Activated T-cell treated with anti-CD3 and anti-CD28 coated beads, Interleukin-2, amount 50 U/mL, for 48 hours (primary cell): ENCODE measurements at regions not wholly inside any gene's neighbourhood (a gene's known extent, or its start where the extent isn't known, plus 50 kb on each side); places are given as distances from the start of the nearest gene placed in this dataset.

Experiments used
- DNase-seq, 2 experiments: peaks; one replicate each; pipeline ENCODE4 v3.0.0-alpha.2; 2020

DNA sequence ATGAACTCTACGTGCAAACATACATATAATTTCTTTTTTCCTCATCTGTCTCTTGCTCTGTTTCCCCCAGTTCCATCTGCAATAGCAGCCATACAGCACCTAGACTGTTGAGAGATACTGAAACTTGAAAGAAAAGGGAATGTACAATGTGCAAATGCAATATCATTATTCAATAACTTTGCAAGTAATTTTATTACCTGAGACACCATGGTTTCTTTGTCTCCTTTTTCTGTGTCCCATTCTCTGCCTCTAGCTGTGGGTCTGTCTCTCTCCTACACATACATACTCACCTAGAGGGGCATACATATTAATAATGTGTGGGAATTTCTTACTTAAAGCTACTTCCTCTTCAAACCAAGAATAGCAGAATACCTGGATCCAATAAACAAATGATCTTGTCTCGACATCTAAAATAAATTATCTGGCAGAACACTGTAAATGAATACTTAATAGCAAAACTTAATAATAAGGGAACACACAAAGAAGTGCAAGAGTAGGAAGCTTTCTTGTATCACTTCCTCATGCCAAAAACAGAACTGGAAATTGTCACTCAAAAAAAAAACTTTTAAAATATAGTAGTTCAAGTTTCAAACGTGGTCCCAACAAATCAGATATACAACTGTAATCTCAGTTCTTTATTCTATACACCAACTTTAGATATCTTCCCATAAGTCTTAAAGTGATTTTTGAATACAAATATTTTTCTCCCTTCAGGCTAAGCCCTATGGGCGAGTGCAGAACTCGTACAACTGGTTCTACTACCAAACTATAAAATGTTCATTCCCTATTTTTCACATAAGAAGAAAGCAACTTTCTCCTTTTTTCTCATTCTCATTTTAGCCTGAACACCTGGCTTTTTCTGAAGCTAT is 194.6 kb downstream of the NRIP1 start:
- no peak for DNase-seq

DNA sequence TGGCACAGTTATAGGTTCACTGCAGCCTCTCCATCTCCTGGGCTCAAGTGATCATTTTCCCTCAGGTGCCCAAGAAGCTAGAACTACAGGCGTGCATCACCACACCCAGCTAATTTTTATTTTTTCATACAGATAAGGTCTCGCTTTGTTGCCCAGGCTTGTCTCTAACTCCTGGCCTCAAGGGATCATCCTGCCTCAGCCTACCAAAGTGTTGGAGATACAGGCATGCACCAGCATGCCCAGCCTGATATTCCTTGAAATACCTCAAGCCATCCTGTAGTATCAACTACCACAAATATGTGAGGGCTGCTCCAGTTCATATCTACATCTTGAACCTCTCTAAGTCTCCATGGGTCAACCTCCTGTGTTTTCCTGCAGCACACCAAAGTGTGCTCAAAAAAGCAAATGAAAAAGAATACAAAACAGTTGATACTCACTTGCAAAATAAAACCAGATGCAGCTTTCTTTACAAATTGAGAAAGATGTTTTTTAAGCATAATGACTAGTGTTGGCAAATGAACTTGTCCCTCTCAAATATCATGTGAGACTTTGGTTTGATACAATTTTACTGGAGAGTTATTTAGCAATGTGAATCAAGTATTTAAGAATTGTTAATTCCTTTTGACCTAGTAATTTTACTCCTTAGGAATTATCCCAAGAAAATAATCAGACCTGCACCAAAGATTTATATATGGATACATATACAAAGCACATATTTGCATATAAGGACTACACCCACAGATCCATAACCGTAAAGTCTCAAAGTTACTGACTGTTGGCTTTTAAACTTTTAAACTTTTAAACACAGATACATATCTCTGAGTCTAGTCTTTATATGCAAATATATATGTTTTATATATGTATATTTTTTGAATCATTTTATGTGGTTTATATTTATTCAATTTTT is 197.7 kb downstream of the NRIP1 start:
- DNase-seq, result no peak

DNA sequence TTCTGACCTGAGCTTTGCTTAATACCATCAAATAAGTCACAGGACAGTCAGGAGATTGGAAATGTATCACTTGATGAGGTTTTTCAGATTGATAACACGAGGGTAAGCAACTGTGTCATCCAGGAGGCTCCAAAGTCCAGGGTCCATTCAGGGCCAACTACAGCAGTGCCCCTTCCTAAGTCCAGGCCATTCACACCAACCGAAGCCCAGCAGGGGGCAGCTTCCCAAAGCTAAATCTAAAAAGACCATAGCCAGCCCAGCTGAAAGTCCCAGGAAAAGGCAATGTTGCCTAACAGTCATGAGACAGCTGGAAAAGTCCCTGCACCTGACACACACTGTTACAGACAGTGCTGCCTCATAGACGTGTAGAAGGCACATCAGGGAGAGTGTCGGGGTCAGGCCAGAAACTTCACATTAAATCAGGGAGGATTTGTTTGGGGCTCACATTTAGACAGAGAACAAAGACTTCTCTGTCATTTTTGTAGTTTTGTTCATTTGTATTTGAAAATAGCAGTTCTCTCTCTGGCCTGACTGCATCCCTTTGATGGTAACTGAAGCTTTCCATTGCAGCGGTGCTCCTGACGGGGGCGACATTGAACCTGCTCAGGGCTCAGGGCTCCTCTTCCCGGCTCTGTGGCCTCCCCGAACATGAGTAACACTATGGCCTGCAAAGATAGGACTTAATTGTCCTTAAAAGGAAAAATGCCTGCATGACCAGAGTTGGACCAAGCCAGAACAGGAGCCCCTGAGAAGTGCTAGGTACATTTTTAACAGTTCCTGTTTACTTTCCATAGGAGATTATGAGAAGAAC is 200.4 kb downstream of the NRIP1 start:
- DNase-seq, result peak; percentile 62 to 63

DNA sequence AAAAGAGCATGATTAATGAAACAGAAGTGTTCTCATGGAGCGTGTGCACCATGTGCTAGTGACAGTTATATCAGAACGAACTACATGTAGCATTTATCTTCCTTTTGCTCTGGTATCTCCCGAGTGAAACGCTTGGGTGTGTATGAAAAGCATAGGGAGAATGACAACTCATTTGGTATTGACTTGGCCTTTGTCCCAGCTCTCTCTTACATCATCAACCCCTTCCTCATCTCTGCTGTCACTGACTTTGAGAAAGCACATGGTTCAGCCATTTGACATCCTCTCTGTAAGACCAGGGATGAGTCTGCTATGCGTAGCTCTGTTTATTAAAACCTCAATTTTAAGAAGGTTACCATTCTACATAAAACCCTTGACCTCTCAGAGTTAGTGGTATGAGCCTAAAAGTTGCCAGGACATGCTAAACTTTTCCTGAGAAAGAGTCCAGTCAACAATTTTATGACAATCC is 201.0 kb downstream of the NRIP1 start:
- DNase-seq, result no peak

GRCh38 chr21:14862794-14863720 is 201.7 kb downstream of the NRIP1 start:
- no peak for DNase-seq

- DNase-seq, result no peak
Observed at GRCh38 chr21:14858311-14858710, 206.5 kb downstream of the NRIP1 start.

- DNase-seq, result no peak
Observed at GRCh38 chr21:14857529-14857928, 207.3 kb downstream of the NRIP1 start.

DNA sequence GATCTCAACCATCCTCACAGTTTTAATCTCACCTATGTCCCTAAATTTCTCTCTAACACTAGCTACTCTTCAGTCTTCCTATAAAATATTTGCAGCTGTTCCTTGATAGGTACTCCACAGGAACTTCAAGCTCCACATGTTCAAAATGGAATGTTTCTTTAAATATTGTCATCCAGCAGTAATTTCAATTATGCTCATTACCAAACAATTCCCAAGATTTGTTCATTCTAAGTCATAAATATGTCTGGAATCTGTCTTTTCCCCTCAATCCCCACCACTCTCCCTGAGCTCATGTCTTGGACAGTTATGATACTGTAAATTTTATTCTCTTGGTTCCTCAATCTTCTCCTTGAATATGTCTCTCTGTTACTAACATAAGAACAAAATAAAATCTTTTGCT is 214.4 kb downstream of the NRIP1 start:
- no peak for DNase-seq

- DNase-seq, result no peak
Observed at GRCh38 chr21:14846621-14847020, 218.2 kb downstream of the NRIP1 start.

DNA sequence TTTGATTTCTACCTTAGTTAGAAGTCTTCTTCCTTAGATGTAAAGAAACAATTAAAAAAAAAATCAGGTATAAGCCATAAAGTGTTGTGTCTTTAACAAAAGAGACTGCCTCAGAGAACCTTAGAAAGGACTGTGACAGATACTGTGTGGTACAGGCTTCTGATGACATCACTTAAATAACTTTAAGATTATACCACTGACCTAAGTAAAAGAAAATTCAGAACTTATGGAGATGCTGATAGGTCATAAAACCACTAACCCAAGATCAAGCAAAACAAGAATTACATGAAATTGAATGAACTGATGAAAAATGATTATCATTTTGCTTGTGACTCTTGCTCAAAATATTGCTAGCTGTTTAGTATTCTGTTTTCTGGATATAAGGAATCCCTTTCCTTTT is 220.8 kb downstream of the NRIP1 start:
- no peak for DNase-seq

- DNase-seq, result no peak
Observed at GRCh38 chr21:14842601-14843000, 222.2 kb downstream of the NRIP1 start.

DNA sequence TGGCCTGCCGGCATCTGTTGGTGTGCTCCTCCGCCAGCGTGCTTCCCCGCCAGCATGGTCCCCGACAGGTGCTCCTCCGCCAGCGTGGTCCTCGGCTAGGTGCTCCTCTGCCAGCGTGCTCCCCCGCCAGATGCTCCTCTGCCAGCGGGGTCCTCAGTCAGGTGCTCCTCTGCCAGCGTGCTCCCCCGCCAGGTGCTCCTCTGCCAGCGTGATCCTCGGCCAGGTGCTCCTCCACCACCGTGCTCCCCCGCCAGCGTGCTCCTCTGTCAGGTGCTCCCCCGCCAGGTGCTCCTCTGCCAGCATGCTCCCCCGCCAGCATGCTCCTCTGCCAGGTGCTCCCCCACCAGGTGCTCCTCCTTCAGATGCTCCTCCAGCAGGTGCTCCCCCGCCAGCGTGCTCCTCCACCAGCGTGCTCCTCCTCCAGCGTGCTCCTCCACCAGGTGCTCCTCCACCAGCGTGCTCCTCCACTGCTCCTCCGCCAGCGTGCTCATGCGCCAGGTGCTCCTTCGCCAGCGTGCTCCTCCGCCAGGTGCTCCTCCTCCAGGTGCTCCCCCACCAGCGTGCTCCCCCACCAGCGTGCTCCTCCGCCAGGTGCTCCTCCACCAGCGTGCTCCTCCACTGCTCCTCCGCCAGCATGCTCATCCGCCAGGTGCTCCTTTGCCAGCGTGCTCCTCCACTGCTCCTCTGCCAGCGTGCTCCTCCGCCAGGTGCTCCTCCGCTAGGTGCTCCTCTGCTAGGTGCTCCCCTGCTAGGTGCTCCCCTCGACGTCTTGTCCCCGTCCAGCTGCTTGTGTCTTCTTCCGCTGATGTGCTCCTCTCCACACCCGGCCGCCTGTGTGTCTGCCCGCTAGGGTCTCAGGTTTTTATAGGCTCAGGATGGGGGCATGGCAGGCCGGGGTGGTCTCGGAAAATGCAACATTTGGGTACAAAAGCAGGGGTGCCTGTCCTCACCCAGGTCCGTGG is 223.0 kb downstream of the NRIP1 start:
- no peak for DNase-seq

- no peak for DNase-seq
Observed at GRCh38 chr21:14838400-14838799, 226.4 kb downstream of the NRIP1 start.

DNA sequence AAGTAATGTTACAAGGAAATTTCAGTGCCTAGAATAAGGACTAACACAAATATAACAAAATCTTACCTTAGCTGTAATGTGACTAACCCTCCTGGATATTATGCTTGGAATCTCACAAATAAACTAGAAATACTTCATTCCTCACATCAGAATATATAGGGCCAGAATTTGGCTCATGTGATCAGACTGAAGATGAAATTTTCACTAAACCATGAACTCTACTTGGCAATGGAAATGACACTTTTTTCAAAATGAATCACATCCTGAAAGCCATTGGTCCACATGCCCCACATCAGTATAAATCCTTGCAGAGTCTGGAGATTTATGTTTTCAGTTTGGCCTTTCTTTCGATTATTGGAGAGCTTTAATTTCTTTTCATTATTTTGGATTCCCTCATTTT is 227.8 kb downstream of the NRIP1 start:
- DNase-seq, result no peak

- DNase-seq, result no peak
Observed at GRCh38 chr21:14833666-14834351, 231.0 kb downstream of the NRIP1 start.

- DNase-seq, result no peak
Observed at GRCh38 chr21:14833241-14833640, 231.6 kb downstream of the NRIP1 start.

GRCh38 chr21:14830307-14830706 is 234.5 kb downstream of the NRIP1 start:
- DNase-seq, result no peak

- no peak for DNase-seq
Observed at GRCh38 chr21:14829685-14830084, 235.1 kb downstream of the NRIP1 start.

- DNase-seq, result no peak
Observed at GRCh38 chr21:14827468-14827867, 237.3 kb downstream of the NRIP1 start.

DNA sequence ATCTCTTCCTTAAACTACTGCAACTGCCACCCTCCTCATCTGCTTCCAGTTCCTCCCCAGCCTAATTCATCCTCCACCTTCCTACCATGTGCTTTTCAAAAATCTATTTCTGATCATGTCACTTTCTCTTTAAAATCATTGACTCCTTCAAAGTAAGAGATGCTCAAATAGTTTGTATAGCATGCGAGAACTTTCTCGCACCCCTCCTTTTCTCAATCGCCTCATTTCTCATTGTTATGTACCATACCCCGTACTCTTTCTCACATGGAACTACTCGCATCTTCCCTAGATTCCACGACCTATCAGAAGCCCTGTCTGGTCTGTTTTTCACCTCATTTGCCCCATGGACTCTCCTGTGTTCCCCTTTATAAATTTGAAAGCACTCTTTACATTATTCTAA is 238.2 kb downstream of the NRIP1 start:
- no peak for DNase-seq
